GM21360 (cell line): ENCODE measurements at regions not wholly inside any gene's neighbourhood (a gene's known extent, or its start where the extent isn't known, plus 50 kb on each side); places are given as distances from the start of the nearest gene placed in this dataset.

Experiments used
- ATAC-seq: cut with Tn5 transposase; IDR thresholded peaks from one replicate; pipeline ENCODE4 v1.9.1; 2021; ENCODE audit warnings: mild to moderate bottlenecking, moderate library complexity; ENCODE audit not compliant: unreplicated experiment

DNA sequence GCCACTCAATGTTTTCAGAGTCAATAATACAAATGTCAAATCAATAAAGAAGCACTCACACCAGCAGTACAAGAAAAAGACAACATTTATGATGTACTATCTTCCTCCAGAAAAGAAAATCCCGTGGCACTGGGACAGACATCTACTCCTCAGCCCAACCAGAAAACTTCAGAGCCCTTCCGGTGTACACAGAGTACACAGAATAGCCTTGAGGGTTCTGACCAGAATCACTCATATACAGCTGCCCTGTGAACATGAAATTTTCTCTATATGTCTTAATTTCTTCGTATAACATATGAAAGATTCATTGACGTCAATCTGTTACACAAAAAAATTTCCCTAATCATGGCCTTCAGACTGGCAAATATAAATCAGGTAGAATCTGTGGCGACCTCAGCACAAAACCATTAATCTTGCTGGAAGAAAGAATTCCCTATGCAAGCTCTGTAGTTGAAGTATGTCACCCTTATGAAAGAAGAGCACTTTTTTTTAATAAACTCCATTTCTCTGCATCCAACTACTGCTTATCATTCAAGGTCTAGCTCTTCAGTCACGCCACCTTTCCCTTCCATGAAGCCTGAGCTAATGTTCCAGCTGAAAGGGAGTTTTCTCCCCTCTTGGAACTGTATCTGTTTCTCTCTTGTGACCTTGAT, 53.8 kb upstream of the PLAAT1 start:
- no peak for ATAC-seq

GRCh38 chr3:193190146-193190786, 50.8 kb upstream of the PLAAT1 start:
- ATAC-seq, result peak; percentile 67
